Left lung (tissue), 4 donors: ENCODE measurements at regions not wholly inside any gene's neighbourhood (a gene's known extent, or its start where the extent isn't known, plus 50 kb on each side); places are given as distances from the start of the nearest gene placed in this dataset.
"Not testable (repeated sequence)": the region's sequence is repeated elsewhere in the genome, so short reads cannot be mapped to it uniquely, and the experiment has no call there.

Source experiments
- ATAC-seq: fragments of 200-7000 bp; cut with Tn5 transposase; one replicate; pipeline ENCODE4 v1.9.1; 2020; ENCODE audit warnings: moderate library complexity
- DNase-seq, 4 donors: peaks; one replicate each; pipeline ENCODE4 v3.0.0-alpha.2; 2013 to 2020
- H3K27ac ChIP-seq, 2 donors: fragments of 200-600 bp; sonication (generic) in 1 of 2; one replicate each; pipeline versions ENCODE4 v1.5.0 to v1.8.0; 2020 to 2021
- H3K27me3 ChIP-seq, 2 donors: fragments of 200-600 bp; sonication (generic) in 1 of 2; one replicate each; pipeline versions ENCODE4 v1.5.0 to v1.8.0; 2020 to 2021
- H3K36me3 ChIP-seq, 2 donors: fragments of 200-600 bp; sonication (generic) in 1 of 2; one replicate each; pipeline versions ENCODE4 v1.5.0 to v1.8.0; 2020 to 2021
- H3K4me1 ChIP-seq, 2 donors: fragments of 200-600 bp; one replicate each; pipeline ENCODE4 v1.8.0; 2021
- H3K4me3 ChIP-seq, 2 donors: fragments of 200-600 bp; sonication (generic) in 1 of 2; one replicate each; pipeline versions ENCODE4 v1.5.0 to v1.8.0; 2020 to 2021; ENCODE audit warnings: mild to moderate bottlenecking in 1 of 2
- H3K9me3 ChIP-seq, 2 donors: fragments of 200-600 bp; sonication (generic) in 1 of 2; one replicate each; pipeline versions ENCODE4 v1.5.0 to v1.8.0; 2020 to 2021
- intact Hi-C, 2 donors: fragments of 100-400 bp; cut with DNase I; formaldehyde crosslinking; loops; one replicate each; pipeline versions ENCODE4 v1.11.2 to v1.14.2; 2022
- TF ChIP-seq, protein P1 (sequence below), 2 donors: fragments of 200-600 bp; sonication (generic) in 1 of 2; IDR thresholded peaks; one replicate each; pipeline versions ENCODE4 v1.5.0 to v1.8.0; 2021; ENCODE audit warnings: antibody characterized with exemption in 2 of 2
- donor health status: DM: no; HTN: yes; CAD: no.
- donor health status: DM: no; HTN: no; CAD: no.

- Histone ChIP-seq H3K27me3 (no peaks in the 10 kb centered on the region), H3K27ac (no peak overlapping the region), H3K4me3 (no peak overlapping the region), H3K4me1 (no peaks in the 10 kb centered on the region), H3K9me3 (peaks cover 0 to 1% of the 10 kb centered on the region in 2 donors), H3K36me3 (no peaks in the 10 kb centered on the region)
- intact Hi-C loops, result no loop called here
- no peak for DNase-seq
- ATAC-seq, result no peak
- TF ChIP-seq, protein P1, sequence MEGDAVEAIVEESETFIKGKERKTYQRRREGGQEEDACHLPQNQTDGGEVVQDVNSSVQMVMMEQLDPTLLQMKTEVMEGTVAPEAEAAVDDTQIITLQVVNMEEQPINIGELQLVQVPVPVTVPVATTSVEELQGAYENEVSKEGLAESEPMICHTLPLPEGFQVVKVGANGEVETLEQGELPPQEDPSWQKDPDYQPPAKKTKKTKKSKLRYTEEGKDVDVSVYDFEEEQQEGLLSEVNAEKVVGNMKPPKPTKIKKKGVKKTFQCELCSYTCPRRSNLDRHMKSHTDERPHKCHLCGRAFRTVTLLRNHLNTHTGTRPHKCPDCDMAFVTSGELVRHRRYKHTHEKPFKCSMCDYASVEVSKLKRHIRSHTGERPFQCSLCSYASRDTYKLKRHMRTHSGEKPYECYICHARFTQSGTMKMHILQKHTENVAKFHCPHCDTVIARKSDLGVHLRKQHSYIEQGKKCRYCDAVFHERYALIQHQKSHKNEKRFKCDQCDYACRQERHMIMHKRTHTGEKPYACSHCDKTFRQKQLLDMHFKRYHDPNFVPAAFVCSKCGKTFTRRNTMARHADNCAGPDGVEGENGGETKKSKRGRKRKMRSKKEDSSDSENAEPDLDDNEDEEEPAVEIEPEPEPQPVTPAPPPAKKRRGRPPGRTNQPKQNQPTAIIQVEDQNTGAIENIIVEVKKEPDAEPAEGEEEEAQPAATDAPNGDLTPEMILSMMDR (IDR thresholded peaks at IDR 0.05), result no peak
Observed at GRCh38 chr11:90585491-90585890, 362.6 kb upstream of the CHORDC1 start.

- H3K4me3 ChIP-seq, intact Hi-C loops, ATAC-seq, H3K9me3 ChIP-seq, H3K27ac ChIP-seq, DNase-seq, H3K27me3 ChIP-seq, H3K4me1 ChIP-seq, H3K36me3 ChIP-seq: not testable (repeated sequence)
Observed at GRCh38 chr11:90582999-90583398, 360.1 kb upstream of the CHORDC1 start.

- TF ChIP-seq, protein P1 (IDR thresholded peaks at IDR 0.05), result no peak
- peaks cover 0 to 13% of the 10 kb centered on the region in 2 donors for H3K9me3 ChIP-seq
- H3K27me3 ChIP-seq, result no peaks in the 10 kb centered on the region
- no peak overlapping the region for H3K27ac ChIP-seq
- H3K36me3 ChIP-seq, result no peaks in the 10 kb centered on the region
- ATAC-seq (no peak), DNase-seq (no peak)
- no peak overlapping the region for H3K4me3 ChIP-seq
- intact Hi-C loops, result no loop called here
- no peaks in the 10 kb centered on the region for H3K4me1 ChIP-seq
Observed at GRCh38 chr11:90564531-90564930, 341.7 kb upstream of the CHORDC1 start.

- DNase-seq (no peak), ATAC-seq (peak; percentile 18)
- no peak overlapping the region for H3K27ac ChIP-seq
- H3K36me3 ChIP-seq, result no peaks in the 10 kb centered on the region
- intact Hi-C loops, result no loop called here
- TF ChIP-seq, protein P1 (IDR thresholded peaks at IDR 0.05), result no peak
- H3K27me3 ChIP-seq, result no peaks in the 10 kb centered on the region
- H3K4me3 ChIP-seq, result no peak overlapping the region
- no peaks in the 10 kb centered on the region for H3K4me1 ChIP-seq
- H3K9me3 ChIP-seq, result peaks cover 0 to 21% of the 10 kb centered on the region in 2 donors
Observed at GRCh38 chr11:90558328-90558865, 335.5 kb upstream of the CHORDC1 start.

DNA sequence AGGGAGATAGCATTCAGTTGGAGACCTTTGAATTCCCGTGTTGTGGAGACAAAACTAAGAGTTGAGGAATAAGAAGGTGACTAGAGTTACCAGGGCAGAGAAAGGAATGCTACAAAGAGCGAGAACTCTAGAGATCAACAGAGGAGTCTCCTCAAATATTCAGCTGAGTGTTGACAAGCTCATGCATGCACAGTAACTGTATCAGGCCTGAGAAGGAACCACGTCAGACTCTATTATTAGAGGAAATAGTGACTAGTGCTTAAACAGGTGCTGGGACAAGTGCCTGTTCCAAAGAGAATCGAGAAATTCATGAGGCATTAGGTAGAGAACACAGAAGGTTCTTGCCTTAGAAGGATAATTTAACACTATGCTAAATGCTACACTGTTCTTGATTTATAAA is 333.8 kb upstream of the CHORDC1 start:
- DNase-seq (peak in 1 of 4 donors; percentile 18), ATAC-seq (peak; percentile 86)
- intact Hi-C loops, result no loop called here

More for the DNA sequence above, 333.8 kb upstream of the CHORDC1 start:
- H3K27ac ChIP-seq, result no peak overlapping the region
- H3K27me3 ChIP-seq, result no peaks in the 10 kb centered on the region
- H3K4me1 ChIP-seq, result no peaks in the 10 kb centered on the region
- TF ChIP-seq, protein P1 (IDR thresholded peaks at IDR 0.05), result no peak
- peaks cover 0 to 21% of the 10 kb centered on the region in 2 donors for H3K9me3 ChIP-seq
- no peak overlapping the region for H3K4me3 ChIP-seq
- H3K36me3 ChIP-seq, result no peaks in the 10 kb centered on the region
